ENCODE measurements at regions not wholly inside any gene's neighbourhood (a gene's known extent, or its start where the extent isn't known, plus 50 kb on each side); places are given as distances from the start of the nearest gene placed in this dataset.

DNA sequence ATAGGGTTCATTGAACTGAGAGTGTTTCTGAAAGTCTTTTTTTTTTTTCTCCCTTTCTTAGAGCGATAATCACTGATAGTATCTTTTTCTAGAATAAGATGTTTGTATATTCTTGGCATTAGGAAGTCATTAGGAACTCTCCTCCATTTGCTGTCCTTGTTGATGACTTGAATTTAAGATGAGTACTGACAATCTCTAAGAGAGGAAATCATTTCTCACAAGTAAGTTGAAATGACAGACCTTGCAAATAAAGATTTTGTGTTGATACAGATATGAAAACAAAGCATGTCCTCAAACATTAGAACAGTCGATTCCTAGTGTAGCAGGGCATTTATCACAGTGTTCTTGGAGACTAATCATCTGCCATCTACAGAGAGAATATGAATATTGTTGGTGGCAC, 458.4 kb upstream of the SYT1 start:
- TF ChIP-seq CTCF (IDR thresholded peaks at IDR 0.05) (no peak), POLR2A (IDR thresholded peaks at IDR 0.05) (no peak)
- H3K27me3 ChIP-seq = no peaks in the 10 kb centered on the region
- H3K27ac ChIP-seq = no peak overlapping the region
- H3K4me3 ChIP-seq = no peak overlapping the region
- H3K4me1 ChIP-seq = no peaks in the 10 kb centered on the region
- DNase-seq = no peak
- no peaks in the 10 kb centered on the region for H3K36me3 ChIP-seq
- H3K9me3 ChIP-seq = no peaks in the 10 kb centered on the region

- H3K9me3 ChIP-seq = no peaks in the 10 kb centered on the region
- no peak overlapping the region for H3K27ac ChIP-seq
- no peak for TF ChIP-seq POLR2A (IDR thresholded peaks at IDR 0.05)
- TF ChIP-seq CTCF (IDR thresholded peaks at IDR 0.05) = no peak
- DNase-seq = no peak
- H3K27me3 ChIP-seq = no peaks in the 10 kb centered on the region
- no peaks in the 10 kb centered on the region for H3K36me3 ChIP-seq
- no peaks in the 10 kb centered on the region for H3K4me1 ChIP-seq
- no peak overlapping the region for H3K4me3 ChIP-seq
Measured at GRCh38 chr12:78406828-78407227, 457.7 kb upstream of the SYT1 start.

GRCh38 chr12:78407722-78408121, 456.9 kb upstream of the SYT1 start:
- H3K4me1 ChIP-seq = no peaks in the 10 kb centered on the region
- DNase-seq = no peak
- H3K4me3 ChIP-seq = no peak overlapping the region
- H3K36me3 ChIP-seq = no peaks in the 10 kb centered on the region
- no peak overlapping the region for H3K27ac ChIP-seq
- TF ChIP-seq CTCF (IDR thresholded peaks at IDR 0.05) (no peak), POLR2A (IDR thresholded peaks at IDR 0.05) (no peak)
- no peaks in the 10 kb centered on the region for H3K27me3 ChIP-seq
- no peaks in the 10 kb centered on the region for H3K9me3 ChIP-seq

GRCh38 chr12:78414071-78414470, 450.5 kb upstream of the SYT1 start:
- no peak for TF ChIP-seq POLR2A (IDR thresholded peaks at IDR 0.05)
- TF ChIP-seq CTCF (IDR thresholded peaks at IDR 0.05) = no peak
- no peak for DNase-seq
- H3K9me3 ChIP-seq = no peaks in the 10 kb centered on the region
- no peak overlapping the region for H3K27ac ChIP-seq
- no peaks in the 10 kb centered on the region for H3K27me3 ChIP-seq
- no peaks in the 10 kb centered on the region for H3K4me1 ChIP-seq
- no peaks in the 10 kb centered on the region for H3K36me3 ChIP-seq
- H3K4me3 ChIP-seq = no peak overlapping the region

DNA sequence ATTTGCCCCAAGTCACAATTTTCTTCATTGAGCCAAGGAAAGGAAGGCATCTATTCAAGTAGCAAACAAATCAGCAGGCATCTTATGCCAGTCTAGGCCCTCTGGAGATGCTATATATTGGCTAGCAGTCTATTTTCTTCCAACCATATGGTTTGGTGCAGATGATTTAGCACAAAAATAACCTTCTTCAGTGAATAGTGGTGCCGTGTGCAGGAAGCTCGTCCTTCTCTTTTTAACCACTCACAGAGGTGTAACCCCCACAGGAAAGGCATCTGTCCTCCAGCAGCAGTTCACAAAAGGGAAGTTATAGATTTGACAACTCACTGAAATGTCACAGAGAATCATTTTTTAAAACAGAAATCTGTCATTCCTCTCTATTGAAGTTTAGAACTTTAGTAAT, 445.7 kb upstream of the SYT1 start:
- Histone ChIP-seq H3K27me3 (no peaks in the 10 kb centered on the region), H3K27ac (no peak overlapping the region), H3K4me3 (no peak overlapping the region), H3K4me1 (no peaks in the 10 kb centered on the region), H3K9me3 (no peaks in the 10 kb centered on the region), H3K36me3 (no peaks in the 10 kb centered on the region)
- TF ChIP-seq POLR2A (IDR thresholded peaks at IDR 0.05) (no peak), CTCF (IDR thresholded peaks at IDR 0.05) (no peak)
- no peak for DNase-seq

GRCh38 chr12:78419513-78419912, 445.1 kb upstream of the SYT1 start:
- Histone ChIP-seq H3K27me3 (no peaks in the 10 kb centered on the region), H3K27ac (no peak overlapping the region), H3K4me1 (no peaks in the 10 kb centered on the region), H3K4me3 (no peak overlapping the region), H3K9me3 (no peaks in the 10 kb centered on the region), H3K36me3 (no peaks in the 10 kb centered on the region)
- TF ChIP-seq POLR2A (IDR thresholded peaks at IDR 0.05) = no peak
- TF ChIP-seq CTCF (IDR thresholded peaks at IDR 0.05) = no peak
- no peak for DNase-seq
